T-helper 2 cell treated with Interferon-gamma antibody and Interleukin-4, amounts not matched to agents 5 μg/mL and 100 μg/mL, for 36 hours (primary cell): ENCODE measurements at regions not wholly inside any gene's neighbourhood (a gene's known extent, or its start where the extent isn't known, plus 50 kb on each side); places are given as distances from the start of the nearest gene placed in this dataset.

Source experiments
- DNase-seq: peaks from one replicate; pipeline ENCODE4 v3.0.0; 2021; ENCODE audit warnings: low spot score
- H3K27ac Mint-ChIP-seq: one replicate; pipeline ENCODE4 v1.8.0; 2021; ENCODE audit warnings: mild to moderate bottlenecking, mixed read lengths
- H3K27me3 Mint-ChIP-seq: one replicate; pipeline ENCODE4 v1.8.0; 2021; ENCODE audit warnings: low read depth, mixed read lengths
- H3K36me3 Mint-ChIP-seq: one replicate; pipeline ENCODE4 v1.8.0; 2021; ENCODE audit warnings: low read depth, mixed read lengths
- H3K4me1 Mint-ChIP-seq: one replicate; pipeline ENCODE4 v1.8.0; 2021; ENCODE audit warnings: low read depth, mixed read lengths
- H3K4me3 Mint-ChIP-seq: one replicate; pipeline ENCODE4 v1.8.0; 2022; ENCODE audit warnings: mild to moderate bottlenecking, moderate library complexity, mixed read lengths
- H3K9me3 Mint-ChIP-seq: one replicate; pipeline ENCODE4 v1.8.0; 2021; ENCODE audit warnings: mixed read lengths

- Mint-ChIP-seq H3K27ac (no peak overlapping the region), H3K9me3 (peaks cover 2% of the 10 kb centered on the region), H3K27me3 (peaks cover 21% of the 10 kb centered on the region), H3K36me3 (no peaks in the 10 kb centered on the region), H3K4me1 (peaks cover 9% of the 10 kb centered on the region), H3K4me3 (no peak overlapping the region)
- DNase-seq, result no peak
Observed at GRCh38 chr9:107178293-107178692, 104.8 kb upstream of the RAD23B start.

- H3K4me1 Mint-ChIP-seq, result no peaks in the 10 kb centered on the region
- H3K27me3 Mint-ChIP-seq, result peaks cover 35% of the 10 kb centered on the region
- no peak for DNase-seq
- no peak overlapping the region for H3K27ac Mint-ChIP-seq
- H3K9me3 Mint-ChIP-seq, result peaks cover 8% of the 10 kb centered on the region
- H3K4me3 Mint-ChIP-seq, result no peak overlapping the region
- no peaks in the 10 kb centered on the region for H3K36me3 Mint-ChIP-seq
Observed at GRCh38 chr9:107180206-107180605, 102.9 kb upstream of the RAD23B start.

GRCh38 chr9:107183176-107183575 lies 99.9 kb upstream of the RAD23B start:
- Mint-ChIP-seq H3K4me3 (no peak overlapping the region), H3K27me3 (peaks cover 38% of the 10 kb centered on the region), H3K9me3 (peaks cover 8% of the 10 kb centered on the region), H3K27ac (no peak overlapping the region), H3K4me1 (no peaks in the 10 kb centered on the region), H3K36me3 (no peaks in the 10 kb centered on the region)
- DNase-seq, result no peak

GRCh38 chr9:107188376-107188775 lies 94.7 kb upstream of the RAD23B start:
- no peak for DNase-seq
- Mint-ChIP-seq H3K27ac (no peak overlapping the region), H3K27me3 (peaks cover 27% of the 10 kb centered on the region), H3K4me3 (no peak overlapping the region), H3K36me3 (no peaks in the 10 kb centered on the region), H3K9me3 (peaks cover 5% of the 10 kb centered on the region), H3K4me1 (no peaks in the 10 kb centered on the region)

GRCh38 chr9:107190061-107190935 lies 92.8 kb upstream of the RAD23B start:
- Mint-ChIP-seq H3K36me3 (no peaks in the 10 kb centered on the region), H3K9me3 (no peaks in the 10 kb centered on the region), H3K4me3 (no peak overlapping the region), H3K4me1 (no peaks in the 10 kb centered on the region), H3K27ac (no peak overlapping the region), H3K27me3 (peaks cover 20% of the 10 kb centered on the region)
- no peak for DNase-seq

GRCh38 chr9:107190936-107191290 lies 92.2 kb upstream of the RAD23B start:
- DNase-seq, result no peak
- H3K9me3 Mint-ChIP-seq, result no peaks in the 10 kb centered on the region
- H3K36me3 Mint-ChIP-seq, result no peaks in the 10 kb centered on the region

GRCh38 chr9:107193251-107193650 lies 89.8 kb upstream of the RAD23B start:
- no peaks in the 10 kb centered on the region for H3K4me1 Mint-ChIP-seq
- peaks cover 18% of the 10 kb centered on the region for H3K27me3 Mint-ChIP-seq
- H3K27ac Mint-ChIP-seq, result no peak overlapping the region
- H3K4me3 Mint-ChIP-seq, result no peak overlapping the region
- no peaks in the 10 kb centered on the region for H3K9me3 Mint-ChIP-seq
- H3K36me3 Mint-ChIP-seq, result no peaks in the 10 kb centered on the region
- DNase-seq, result no peak

More at GRCh38 chr9:107190936-107191290, 92.2 kb upstream of the RAD23B start:
- Mint-ChIP-seq H3K27me3 (peaks cover 18% of the 10 kb centered on the region), H3K4me1 (no peaks in the 10 kb centered on the region), H3K4me3 (no peak overlapping the region), H3K27ac (no peak overlapping the region)

- peaks cover 4% of the 10 kb centered on the region for H3K9me3 Mint-ChIP-seq
Observed at GRCh38 chr9:107198718-107199117, 84.4 kb upstream of the RAD23B start.

GRCh38 chr9:107208121-107208520 lies 75.0 kb upstream of the RAD23B start:
- H3K4me3 Mint-ChIP-seq, result no peak overlapping the region
- H3K4me1 Mint-ChIP-seq, result peaks cover 3% of the 10 kb centered on the region
- H3K27ac Mint-ChIP-seq, result no peak overlapping the region
- H3K9me3 Mint-ChIP-seq, result no peaks in the 10 kb centered on the region
- no peaks in the 10 kb centered on the region for H3K36me3 Mint-ChIP-seq
- no peak for DNase-seq
- H3K27me3 Mint-ChIP-seq, result peaks cover 15% of the 10 kb centered on the region

More at GRCh38 chr9:107198718-107199117, 84.4 kb upstream of the RAD23B start:
- Mint-ChIP-seq H3K4me3 (no peak overlapping the region), H3K4me1 (no peaks in the 10 kb centered on the region), H3K27me3 (peaks cover 4% of the 10 kb centered on the region), H3K36me3 (no peaks in the 10 kb centered on the region), H3K27ac (no peak overlapping the region)
- no peak for DNase-seq

- peaks cover 15% of the 10 kb centered on the region for H3K4me1 Mint-ChIP-seq
Observed at GRCh38 chr9:107210775-107211174, 72.3 kb upstream of the RAD23B start.

GRCh38 chr9:107211284-107211923 lies 71.7 kb upstream of the RAD23B start:
- no peak overlapping the region for H3K27ac Mint-ChIP-seq
- H3K36me3 Mint-ChIP-seq, result no peaks in the 10 kb centered on the region
- DNase-seq, result no peak
- peaks cover 15% of the 10 kb centered on the region for H3K4me1 Mint-ChIP-seq
- no peak overlapping the region for H3K4me3 Mint-ChIP-seq
- peaks cover 9% of the 10 kb centered on the region for H3K27me3 Mint-ChIP-seq
- no peaks in the 10 kb centered on the region for H3K9me3 Mint-ChIP-seq

More at GRCh38 chr9:107210775-107211174, 72.3 kb upstream of the RAD23B start:
- Mint-ChIP-seq H3K27ac (no peak overlapping the region), H3K9me3 (no peaks in the 10 kb centered on the region), H3K36me3 (no peaks in the 10 kb centered on the region), H3K4me3 (no peak overlapping the region), H3K27me3 (peaks cover 9% of the 10 kb centered on the region)
- DNase-seq, result no peak

- no peak for DNase-seq
- H3K27ac Mint-ChIP-seq, result no peak overlapping the region
- H3K27me3 Mint-ChIP-seq, result peaks cover 5% of the 10 kb centered on the region
- no peaks in the 10 kb centered on the region for H3K9me3 Mint-ChIP-seq
- no peak overlapping the region for H3K4me3 Mint-ChIP-seq
- no peaks in the 10 kb centered on the region for H3K36me3 Mint-ChIP-seq
- peaks cover 15% of the 10 kb centered on the region for H3K4me1 Mint-ChIP-seq
Observed at GRCh38 chr9:107212613-107213012, 70.5 kb upstream of the RAD23B start.

- Mint-ChIP-seq H3K36me3 (no peaks in the 10 kb centered on the region), H3K9me3 (no peaks in the 10 kb centered on the region), H3K4me1 (peaks cover 15% of the 10 kb centered on the region), H3K27me3 (peaks cover 4% of the 10 kb centered on the region), H3K27ac (no peak overlapping the region), H3K4me3 (no peak overlapping the region)
- no peak for DNase-seq
Observed at GRCh38 chr9:107213080-107213479, 70.0 kb upstream of the RAD23B start.

GRCh38 chr9:107213561-107214028 lies 69.5 kb upstream of the RAD23B start:
- Mint-ChIP-seq H3K9me3 (no peaks in the 10 kb centered on the region), H3K36me3 (no peaks in the 10 kb centered on the region), H3K27me3 (peaks cover 2% of the 10 kb centered on the region), H3K27ac (peak overlapping the region; percentile 70), H3K4me1 (peaks cover 15% of the 10 kb centered on the region), H3K4me3 (no peak overlapping the region)
- peak; percentile 38 for DNase-seq
